AG09309 (cell line): ENCODE measurements at regions not wholly inside any gene's neighbourhood (a gene's known extent, or its start where the extent isn't known, plus 50 kb on each side); places are given as distances from the start of the nearest gene placed in this dataset.

Experiments used
- DNase-seq: peaks from one replicate; pipeline ENCODE4 v3.0.0-alpha.2; 2010; ENCODE audit warnings: low read depth
- H3K4me3 ChIP-seq: 2 replicates; pipeline ENCODE4 v1.5.1; 2011; ENCODE audit warnings: mild to moderate bottlenecking, low read depth, low read length, moderate library complexity; ENCODE audit not compliant: control insufficient read depth
- CTCF ChIP-seq: IDR thresholded peaks from 2 replicates; pipeline ENCODE4 v1.5.1; 2011; ENCODE audit warnings: mild to moderate bottlenecking, low read depth, low read length, inconsistent platforms; ENCODE audit not compliant: insufficient read depth, control insufficient read depth; ENCODE audit errors: missing control alignments

GRCh38 chr1:199297887-199298286 lies 659.0 kb downstream of the PTPRC start:
- no peak for DNase-seq
- H3K4me3 ChIP-seq = no peak overlapping the region

GRCh38 chr1:199298825-199299224 lies 660.0 kb downstream of the PTPRC start:
- TF ChIP-seq CTCF = no peak
- no peak overlapping the region for H3K4me3 ChIP-seq
- DNase-seq = no peak

More at GRCh38 chr1:199297887-199298286, 659.0 kb downstream of the PTPRC start:
- TF ChIP-seq CTCF = no peak

GRCh38 chr1:199301472-199302217 lies 662.8 kb downstream of the PTPRC start:
- no peak for DNase-seq
- TF ChIP-seq CTCF = no peak
- H3K4me3 ChIP-seq = no peak overlapping the region

- H3K4me3 ChIP-seq = no peak overlapping the region
- no peak for TF ChIP-seq CTCF
- DNase-seq = no peak
Measured at GRCh38 chr1:199302554-199302953, 663.7 kb downstream of the PTPRC start.

GRCh38 chr1:199303035-199303434 lies 664.2 kb downstream of the PTPRC start:
- no peak for TF ChIP-seq CTCF
- DNase-seq = no peak
- H3K4me3 ChIP-seq = no peak overlapping the region

- no peak for DNase-seq
- H3K4me3 ChIP-seq = no peak overlapping the region
- no peak for TF ChIP-seq CTCF
Measured at GRCh38 chr1:199305053-199305452, 666.2 kb downstream of the PTPRC start.
